ENCODE measurements at regions not wholly inside any gene's neighbourhood (a gene's known extent, or its start where the extent isn't known, plus 50 kb on each side); places are given as distances from the start of the nearest gene placed in this dataset.

- H3K4me3 ChIP-seq (ENCODE audit: low read depth, low read length): no peak overlapping the region
- no peak for TF ChIP-seq POLR2A (IDR thresholded peaks at IDR 0.05; ENCODE audit: extremely low read depth, insufficient read length)
- TF ChIP-seq MAX (IDR thresholded peaks at IDR 0.05; ENCODE audit: low read depth, low read length): no peak
- TF ChIP-seq, protein P1, sequence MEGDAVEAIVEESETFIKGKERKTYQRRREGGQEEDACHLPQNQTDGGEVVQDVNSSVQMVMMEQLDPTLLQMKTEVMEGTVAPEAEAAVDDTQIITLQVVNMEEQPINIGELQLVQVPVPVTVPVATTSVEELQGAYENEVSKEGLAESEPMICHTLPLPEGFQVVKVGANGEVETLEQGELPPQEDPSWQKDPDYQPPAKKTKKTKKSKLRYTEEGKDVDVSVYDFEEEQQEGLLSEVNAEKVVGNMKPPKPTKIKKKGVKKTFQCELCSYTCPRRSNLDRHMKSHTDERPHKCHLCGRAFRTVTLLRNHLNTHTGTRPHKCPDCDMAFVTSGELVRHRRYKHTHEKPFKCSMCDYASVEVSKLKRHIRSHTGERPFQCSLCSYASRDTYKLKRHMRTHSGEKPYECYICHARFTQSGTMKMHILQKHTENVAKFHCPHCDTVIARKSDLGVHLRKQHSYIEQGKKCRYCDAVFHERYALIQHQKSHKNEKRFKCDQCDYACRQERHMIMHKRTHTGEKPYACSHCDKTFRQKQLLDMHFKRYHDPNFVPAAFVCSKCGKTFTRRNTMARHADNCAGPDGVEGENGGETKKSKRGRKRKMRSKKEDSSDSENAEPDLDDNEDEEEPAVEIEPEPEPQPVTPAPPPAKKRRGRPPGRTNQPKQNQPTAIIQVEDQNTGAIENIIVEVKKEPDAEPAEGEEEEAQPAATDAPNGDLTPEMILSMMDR (IDR thresholded peaks at IDR 0.05; ENCODE audit: low read depth, low read length): no peak
- TF ChIP-seq MYC (IDR thresholded peaks at IDR 0.05; ENCODE audit: low read depth, low read length): no peak
These were observed 384.3 kb upstream of the RARB start for GRCh38 chr3:25043749-25044148.

GRCh38 chr3:25044762-25045710, 383.0 kb upstream of the RARB start:
- DNase-seq (ENCODE audit: low read depth): no peak
- TF ChIP-seq MYC (IDR thresholded peaks at IDR 0.05; ENCODE audit: low read depth, low read length) (no peak), MAX (IDR thresholded peaks at IDR 0.05; ENCODE audit: low read depth, low read length) (no peak), POLR2A (IDR thresholded peaks at IDR 0.05; ENCODE audit: extremely low read depth, insufficient read length) (no peak)
- TF ChIP-seq, protein P1 (IDR thresholded peaks at IDR 0.05; ENCODE audit: low read depth, low read length): no peak
- H3K4me3 ChIP-seq (ENCODE audit: low read depth, low read length): no peak overlapping the region

More at GRCh38 chr3:25043749-25044148, 384.3 kb upstream of the RARB start:
- DNase-seq (ENCODE audit: low read depth): no peak

GRCh38 chr3:25046911-25047771, 380.9 kb upstream of the RARB start:
- no peak for TF ChIP-seq POLR2A (IDR thresholded peaks at IDR 0.05; ENCODE audit: extremely low read depth, insufficient read length)
- no peak for TF ChIP-seq MAX (IDR thresholded peaks at IDR 0.05; ENCODE audit: low read depth, low read length)
- TF ChIP-seq, protein P1 (IDR thresholded peaks at IDR 0.05; ENCODE audit: low read depth, low read length): no peak
- TF ChIP-seq MYC (IDR thresholded peaks at IDR 0.05; ENCODE audit: low read depth, low read length): no peak
- H3K4me3 ChIP-seq (ENCODE audit: low read depth, low read length): no peak overlapping the region
- no peak for DNase-seq (ENCODE audit: low read depth)

DNA sequence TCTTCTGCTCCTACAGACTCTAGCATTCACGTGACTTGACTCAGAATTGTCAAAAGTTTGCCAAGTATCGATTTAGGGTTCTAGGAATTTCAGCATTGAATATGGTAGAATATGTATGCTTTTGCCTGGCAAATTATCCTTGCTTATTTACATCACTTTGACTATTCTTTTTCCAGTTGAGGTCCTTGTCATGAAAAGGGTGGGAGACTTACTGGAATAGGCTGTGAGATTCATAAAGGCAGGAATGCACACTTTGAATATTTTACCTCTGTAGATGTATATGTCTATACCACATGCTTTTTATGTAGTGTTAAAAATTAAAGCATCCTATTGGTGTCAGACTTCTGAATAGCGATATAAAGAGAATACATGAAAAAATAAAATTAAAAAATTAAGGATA, 378.8 kb upstream of the RARB start:
- no peak overlapping the region for H3K4me3 ChIP-seq (ENCODE audit: low read depth, low read length)
- DNase-seq (ENCODE audit: low read depth): no peak
- TF ChIP-seq MYC (IDR thresholded peaks at IDR 0.05; ENCODE audit: low read depth, low read length): no peak
- TF ChIP-seq, protein P1 (IDR thresholded peaks at IDR 0.05; ENCODE audit: low read depth, low read length): no peak
- no peak for TF ChIP-seq MAX (IDR thresholded peaks at IDR 0.05; ENCODE audit: low read depth, low read length)
- no peak for TF ChIP-seq POLR2A (IDR thresholded peaks at IDR 0.05; ENCODE audit: extremely low read depth, insufficient read length)

DNA sequence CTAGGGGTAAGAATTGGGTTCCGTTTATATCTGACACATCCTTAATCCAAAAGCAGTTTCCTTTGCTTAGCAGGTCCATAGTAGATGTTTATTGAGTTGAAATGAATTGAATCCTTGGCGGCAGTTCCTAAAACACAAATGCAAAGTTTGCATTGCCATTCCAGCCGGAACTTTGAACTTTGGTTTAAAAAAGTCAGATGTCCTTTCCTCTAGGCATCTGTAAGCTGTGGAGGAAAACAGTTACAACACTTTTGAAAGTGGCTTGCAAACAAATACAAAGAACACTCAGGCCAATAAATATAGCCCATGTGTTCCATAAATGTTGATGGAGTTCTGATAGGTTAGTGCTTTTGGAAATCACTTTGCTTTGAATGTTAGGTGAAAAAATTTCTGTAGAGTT, 374.7 kb upstream of the RARB start:
- DNase-seq (ENCODE audit: low read depth): no peak
- TF ChIP-seq POLR2A (IDR thresholded peaks at IDR 0.05; ENCODE audit: extremely low read depth, insufficient read length): no peak
- no peak for TF ChIP-seq MAX (IDR thresholded peaks at IDR 0.05; ENCODE audit: low read depth, low read length)
- TF ChIP-seq MYC (IDR thresholded peaks at IDR 0.05; ENCODE audit: low read depth, low read length): no peak
- TF ChIP-seq, protein P1 (IDR thresholded peaks at IDR 0.05; ENCODE audit: low read depth, low read length): no peak
- no peak overlapping the region for H3K4me3 ChIP-seq (ENCODE audit: low read depth, low read length)

Data from NB4 (cell line).